Esophagus squamous epithelium (tissue), 4 donors: ENCODE measurements at regions not wholly inside any gene's neighbourhood (a gene's known extent, or its start where the extent isn't known, plus 50 kb on each side); places are given as distances from the start of the nearest gene placed in this dataset.

Source experiments
- CTCF ChIP-seq, 6 experiments: fragments of 450-650 bp in 4 of 6; fragments of 200-600 bp in 2 of 6; sonication (generic) in 2 of 6; IDR thresholded peaks; one replicate each; pipeline ENCODE4 v1.5.1; 2016 to 2019; ENCODE audit warnings: antibody characterized with exemption in 6 of 6, mild to moderate bottlenecking in 4 of 6, moderate library complexity in 4 of 6
- POLR2A ChIP-seq, 4 donors: fragments of 450-650 bp; IDR thresholded peaks; one replicate each; pipeline ENCODE4 v1.6.1; 2017; ENCODE audit warnings: antibody characterized with exemption in 4 of 4, mild to moderate bottlenecking in 4 of 4, moderate library complexity in 3 of 4

DNA sequence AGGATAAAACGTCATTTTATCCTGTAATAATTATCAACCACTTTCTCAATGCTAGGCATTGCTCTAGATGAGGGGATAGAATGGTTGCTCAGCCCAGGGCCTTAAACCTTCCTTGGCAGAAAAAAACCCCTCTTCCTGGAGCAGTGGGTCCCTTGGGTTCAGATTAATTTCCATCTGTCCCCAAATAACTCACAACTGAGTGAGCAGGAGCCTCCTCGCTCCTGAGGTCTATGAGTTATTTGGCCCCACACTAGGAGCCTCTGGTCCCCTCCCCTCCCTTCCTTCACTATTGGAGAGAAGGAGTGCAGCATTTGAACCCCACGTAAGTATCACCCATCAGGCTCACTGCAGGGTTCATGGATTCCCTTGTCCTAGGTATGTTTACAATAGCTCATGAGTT is 157.5 kb upstream of the FHL2 start:
- TF ChIP-seq CTCF (IDR thresholded peaks at IDR 0.05) (no peak), POLR2A (IDR thresholded peaks at IDR 0.05) (no peak)
